HEK293T (cell line): ENCODE measurements at regions not wholly inside any gene's neighbourhood (a gene's known extent, or its start where the extent isn't known, plus 50 kb on each side); places are given as distances from the start of the nearest gene placed in this dataset.

ENCODE experiments used
- ARNT ChIP-seq: fragments of 450-650 bp; IDR thresholded peaks from 2 replicates; pipeline ENCODE4 v1.6.1; 2017; ENCODE audit warnings: mild to moderate bottlenecking
- ELF4 ChIP-seq: fragments of 450-650 bp; IDR thresholded peaks from 2 replicates; pipeline ENCODE4 v1.6.1; 2017; ENCODE audit warnings: antibody characterized with exemption
- FOXA1 ChIP-seq: fragments of 450-650 bp; IDR thresholded peaks from 2 replicates; pipeline ENCODE4 v1.6.1; 2016; ENCODE audit warnings: mild to moderate bottlenecking
- FOXM1 ChIP-seq: fragments of 450-650 bp; IDR thresholded peaks from 2 replicates; pipeline ENCODE4 v1.6.1; 2017; ENCODE audit warnings: mild to moderate bottlenecking, borderline replicate concordance
- L3MBTL2 ChIP-seq: fragments of 450-650 bp; conservative IDR thresholded peaks from 2 replicates; pipeline ENCODE4 v1.6.1; 2016; ENCODE audit warnings: mild to moderate bottlenecking
- NFRKB ChIP-seq: fragments of 450-650 bp; IDR thresholded peaks from 2 replicates; pipeline ENCODE4 v1.6.1; 2016; ENCODE audit warnings: mild to moderate bottlenecking, moderate library complexity
- SP1 ChIP-seq: fragments of 450-650 bp; IDR thresholded peaks from 2 replicates; pipeline ENCODE4 v1.6.1; 2017

DNA sequence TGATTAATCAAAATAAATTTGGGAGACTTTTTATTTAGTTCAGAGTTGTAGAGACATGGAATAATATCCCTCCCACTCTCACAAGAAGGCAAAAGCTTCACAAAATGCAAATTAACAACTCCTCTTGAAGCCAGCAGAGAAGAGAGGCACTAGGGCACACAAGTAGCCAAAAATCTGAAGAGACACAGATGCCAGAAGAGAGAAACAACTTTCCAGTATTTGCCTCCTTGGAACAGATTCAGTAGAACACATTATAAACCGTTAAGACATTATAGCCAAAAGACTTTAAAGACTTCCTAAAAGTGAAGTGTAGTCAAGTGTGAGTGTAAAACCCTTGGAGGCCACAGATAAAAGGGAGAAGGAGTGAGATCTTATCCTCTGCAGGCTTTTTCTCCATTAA is 1024.9 kb upstream of the ADGRL3 start:
- TF ChIP-seq NFRKB: no peak
- no peak for TF ChIP-seq SP1
- no peak for TF ChIP-seq ELF4
- no peak for TF ChIP-seq ARNT
- TF ChIP-seq FOXM1: no peak
- TF ChIP-seq L3MBTL2: no peak
- TF ChIP-seq FOXA1: no peak
